ENCODE measurements at regions not wholly inside any gene's neighbourhood (a gene's known extent, or its start where the extent isn't known, plus 50 kb on each side); places are given as distances from the start of the nearest gene placed in this dataset.

- peaks cover 7% of the 10 kb centered on the region; the same call in 1 of the 2 replicates for H3K27me3 ChIP-seq (ENCODE audit: insufficient read depth)
- no peak overlapping the region for H3K4me2 ChIP-seq
- H3K4me3 ChIP-seq (ENCODE audit: low read depth in 2 of 2, low read length in 1 of 2): no peak overlapping the region
- no peaks in the 10 kb centered on the region for H3K9me2 ChIP-seq
- H3K36me3 ChIP-seq (replicated peaks in 1 of 2; ENCODE audit: control insufficient read depth in 1 of 2, insufficient read depth in 2 of 2, low read length in 1 of 2): no peaks in the 10 kb centered on the region
- H4K20me1 ChIP-seq (ENCODE audit: insufficient read depth): no peaks in the 10 kb centered on the region
- no peaks in the 10 kb centered on the region for H3K4me1 ChIP-seq (ENCODE audit: control insufficient read depth in 1 of 2, insufficient read depth in 2 of 2, low read depth in 1 of 2, low read length in 1 of 2)
- no peak for TF ChIP-seq IRF3 (IDR thresholded peaks at IDR 0.05; ENCODE audit: low read depth, low read length)
- no peak for TF ChIP-seq SMC3 (IDR thresholded peaks at IDR 0.05; ENCODE audit: low read depth, low read length)
- TF ChIP-seq GABPA (IDR thresholded peaks at IDR 0.05; ENCODE audit: low read depth): no peak
- no peak for TF ChIP-seq TCF12 (IDR thresholded peaks at IDR 0.05)
- H3K27ac ChIP-seq (ENCODE audit: low read depth in 2 of 2, low read length in 1 of 2): no peak overlapping the region
- H3K79me2 ChIP-seq (ENCODE audit: insufficient read depth): no peaks in the 10 kb centered on the region
- POLR2A ChIA-PET: no interaction called here
- no peak overlapping the region for H3K9ac ChIP-seq
- H3K9me3 ChIP-seq: no peaks in the 10 kb centered on the region
- DNase-seq: no peak
- no peaks in the 10 kb centered on the region for H3F3A ChIP-seq (replicated peaks; ENCODE audit: insufficient read depth)
- CTCF ChIA-PET: interaction anchor here (1.2 kb wide), 1 partner anchor 535 kb away, joined by 3 read pairs; no protein-coding TSS in a partner anchor
- no peak overlapping the region for H2AFZ ChIP-seq (ENCODE audit: low read depth)
- WGBS (ENCODE audit: low lambda C conversion rate): 65% methylated on average over 5 of the region's 5 CpGs
These were observed 70.9 kb upstream of the LGALSL start for GRCh38 chr2:64383016-64383591.

DNA sequence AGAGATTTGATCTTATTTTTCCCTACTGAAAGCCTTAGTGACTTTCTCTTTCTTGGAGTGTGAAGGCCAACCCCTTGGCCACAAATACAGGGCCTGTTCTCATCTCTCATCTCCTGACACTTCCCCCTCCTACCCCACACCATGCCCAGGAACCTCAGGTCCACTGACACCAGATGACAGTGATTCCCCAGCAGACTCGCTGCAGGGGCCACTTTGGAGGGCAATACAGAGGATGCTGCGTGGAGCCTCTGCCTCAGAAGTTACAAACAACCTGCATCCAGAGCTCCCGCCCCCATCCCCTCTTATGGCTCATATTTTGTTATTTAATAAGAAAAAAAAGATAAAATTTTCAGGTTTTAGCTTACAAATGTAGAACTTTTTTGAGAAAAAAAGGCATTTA, 70.1 kb upstream of the LGALSL start:
- H3K27ac ChIP-seq (ENCODE audit: low read depth in 2 of 2, low read length in 1 of 2): no peak overlapping the region
- DNase-seq: no peak
- TF ChIP-seq SIN3A (IDR thresholded peaks at IDR 0.05; ENCODE audit: borderline replicate concordance, low read depth, low read length) (no peak), TAF1 (IDR thresholded peaks at IDR 0.05; ENCODE audit: borderline replicate concordance, low read depth, low read length) (no peak), GATA2 (CRISPR knock-in tag; IDR thresholded peaks at IDR 0.05) (no peak), RFX5 (IDR thresholded peaks at IDR 0.05; ENCODE audit: low read length) (no peak), CHD2 (IDR thresholded peaks at IDR 0.05; ENCODE audit: low read length, partially characterized antibody) (no peak), FOSL2 (IDR thresholded peaks at IDR 0.05; ENCODE audit: borderline replicate concordance, low read depth) (no peak), EP300 (IDR thresholded peaks at IDR 0.05; ENCODE audit: borderline replicate concordance in 1 of 2, low read depth in 1 of 2, low read length in 1 of 2) (no peak), NRF1 (IDR thresholded peaks at IDR 0.05; ENCODE audit: low read depth, low read length) (no peak), FOXJ3 (CRISPR knock-in tag; IDR thresholded peaks at IDR 0.05) (no peak), IRF3 (IDR thresholded peaks at IDR 0.05; ENCODE audit: low read depth, low read length) (no peak), MAX (IDR thresholded peaks at IDR 0.05; ENCODE audit: low read depth) (no peak), NFIC (IDR thresholded peaks at IDR 0.05; ENCODE audit: borderline replicate concordance) (no peak)
- TF ChIP-seq, protein P1, sequence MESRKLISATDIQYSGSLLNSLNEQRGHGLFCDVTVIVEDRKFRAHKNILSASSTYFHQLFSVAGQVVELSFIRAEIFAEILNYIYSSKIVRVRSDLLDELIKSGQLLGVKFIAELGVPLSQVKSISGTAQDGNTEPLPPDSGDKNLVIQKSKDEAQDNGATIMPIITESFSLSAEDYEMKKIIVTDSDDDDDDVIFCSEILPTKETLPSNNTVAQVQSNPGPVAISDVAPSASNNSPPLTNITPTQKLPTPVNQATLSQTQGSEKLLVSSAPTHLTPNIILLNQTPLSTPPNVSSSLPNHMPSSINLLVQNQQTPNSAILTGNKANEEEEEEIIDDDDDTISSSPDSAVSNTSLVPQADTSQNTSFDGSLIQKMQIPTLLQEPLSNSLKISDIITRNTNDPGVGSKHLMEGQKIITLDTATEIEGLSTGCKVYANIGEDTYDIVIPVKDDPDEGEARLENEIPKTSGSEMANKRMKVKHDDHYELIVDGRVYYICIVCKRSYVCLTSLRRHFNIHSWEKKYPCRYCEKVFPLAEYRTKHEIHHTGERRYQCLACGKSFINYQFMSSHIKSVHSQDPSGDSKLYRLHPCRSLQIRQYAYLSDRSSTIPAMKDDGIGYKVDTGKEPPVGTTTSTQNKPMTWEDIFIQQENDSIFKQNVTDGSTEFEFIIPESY (IDR thresholded peaks at IDR 0.05; ENCODE audit: borderline replicate concordance, low read depth): no peak
- TF ChIP-seq, protein P2, sequence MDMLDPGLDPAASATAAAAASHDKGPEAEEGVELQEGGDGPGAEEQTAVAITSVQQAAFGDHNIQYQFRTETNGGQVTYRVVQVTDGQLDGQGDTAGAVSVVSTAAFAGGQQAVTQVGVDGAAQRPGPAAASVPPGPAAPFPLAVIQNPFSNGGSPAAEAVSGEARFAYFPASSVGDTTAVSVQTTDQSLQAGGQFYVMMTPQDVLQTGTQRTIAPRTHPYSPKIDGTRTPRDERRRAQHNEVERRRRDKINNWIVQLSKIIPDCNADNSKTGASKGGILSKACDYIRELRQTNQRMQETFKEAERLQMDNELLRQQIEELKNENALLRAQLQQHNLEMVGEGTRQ (IDR thresholded peaks at IDR 0.05; ENCODE audit: borderline replicate concordance, low read depth, low read length): no peak
- TF ChIP-seq, protein P3, sequence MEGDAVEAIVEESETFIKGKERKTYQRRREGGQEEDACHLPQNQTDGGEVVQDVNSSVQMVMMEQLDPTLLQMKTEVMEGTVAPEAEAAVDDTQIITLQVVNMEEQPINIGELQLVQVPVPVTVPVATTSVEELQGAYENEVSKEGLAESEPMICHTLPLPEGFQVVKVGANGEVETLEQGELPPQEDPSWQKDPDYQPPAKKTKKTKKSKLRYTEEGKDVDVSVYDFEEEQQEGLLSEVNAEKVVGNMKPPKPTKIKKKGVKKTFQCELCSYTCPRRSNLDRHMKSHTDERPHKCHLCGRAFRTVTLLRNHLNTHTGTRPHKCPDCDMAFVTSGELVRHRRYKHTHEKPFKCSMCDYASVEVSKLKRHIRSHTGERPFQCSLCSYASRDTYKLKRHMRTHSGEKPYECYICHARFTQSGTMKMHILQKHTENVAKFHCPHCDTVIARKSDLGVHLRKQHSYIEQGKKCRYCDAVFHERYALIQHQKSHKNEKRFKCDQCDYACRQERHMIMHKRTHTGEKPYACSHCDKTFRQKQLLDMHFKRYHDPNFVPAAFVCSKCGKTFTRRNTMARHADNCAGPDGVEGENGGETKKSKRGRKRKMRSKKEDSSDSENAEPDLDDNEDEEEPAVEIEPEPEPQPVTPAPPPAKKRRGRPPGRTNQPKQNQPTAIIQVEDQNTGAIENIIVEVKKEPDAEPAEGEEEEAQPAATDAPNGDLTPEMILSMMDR (IDR thresholded peaks at IDR 0.05): no peak
- TF ChIP-seq, protein P4, sequence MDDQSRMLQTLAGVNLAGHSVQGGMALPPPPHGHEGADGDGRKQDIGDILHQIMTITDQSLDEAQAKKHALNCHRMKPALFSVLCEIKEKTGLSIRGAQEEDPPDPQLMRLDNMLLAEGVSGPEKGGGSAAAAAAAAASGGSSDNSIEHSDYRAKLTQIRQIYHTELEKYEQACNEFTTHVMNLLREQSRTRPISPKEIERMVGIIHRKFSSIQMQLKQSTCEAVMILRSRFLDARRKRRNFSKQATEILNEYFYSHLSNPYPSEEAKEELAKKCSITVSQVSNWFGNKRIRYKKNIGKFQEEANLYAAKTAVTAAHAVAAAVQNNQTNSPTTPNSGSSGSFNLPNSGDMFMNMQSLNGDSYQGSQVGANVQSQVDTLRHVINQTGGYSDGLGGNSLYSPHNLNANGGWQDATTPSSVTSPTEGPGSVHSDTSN (IDR thresholded peaks at IDR 0.05): no peak

More for the DNA sequence above, 70.1 kb upstream of the LGALSL start:
- 60% methylated on average over 3 of the region's 3 CpGs for WGBS (ENCODE audit: low lambda C conversion rate)
- Histone ChIP-seq H3K4me1 (ENCODE audit: control insufficient read depth in 1 of 2, insufficient read depth in 2 of 2, low read depth in 1 of 2, low read length in 1 of 2) (no peaks in the 10 kb centered on the region), H4K20me1 (ENCODE audit: insufficient read depth) (no peaks in the 10 kb centered on the region), H3K9me3 (no peaks in the 10 kb centered on the region), H3F3A (replicated peaks; ENCODE audit: insufficient read depth) (no peaks in the 10 kb centered on the region), H2AFZ (ENCODE audit: low read depth) (no peak overlapping the region), H3K79me2 (ENCODE audit: insufficient read depth) (no peaks in the 10 kb centered on the region), H3K4me3 (ENCODE audit: low read depth in 2 of 2, low read length in 1 of 2) (no peak overlapping the region), H3K4me2 (no peak overlapping the region), H3K36me3 (replicated peaks in 1 of 2; ENCODE audit: control insufficient read depth in 1 of 2, insufficient read depth in 2 of 2, low read length in 1 of 2) (no peaks in the 10 kb centered on the region), H3K9ac (no peak overlapping the region), H3K9me2 (no peaks in the 10 kb centered on the region), H3K27me3 (ENCODE audit: insufficient read depth) (peaks cover 7% of the 10 kb centered on the region; the same call in 1 of the 2 replicates)
- ChIA-PET CTCF (interaction anchor here (1.2 kb wide), 1 partner anchor 534 kb away, joined by 3 read pairs; no protein-coding TSS in a partner anchor), POLR2A (no interaction called here)

Data from SK-N-SH (cell line).